Neural progenitor cell (in vitro differentiated cells): ENCODE measurements at regions not wholly inside any gene's neighbourhood (a gene's known extent, or its start where the extent isn't known, plus 50 kb on each side); places are given as distances from the start of the nearest gene placed in this dataset.

Experiments
- DNase-seq: peaks from one replicate; pipeline ENCODE4 v3.0.0-alpha.2; 2016; ENCODE audit warnings: low spot score
- H2AFZ ChIP-seq: fragments of 200-600 bp; sonication (generic); replicated peaks from 2 replicates; pipeline ENCODE4 v1.6.1; 2016; ENCODE audit warnings: antibody characterized with exemption
- H3F3A ChIP-seq: fragments of 200-600 bp; sonication (generic); 2 replicates; pipeline ENCODE4 v1.6.1; 2016; ENCODE audit warnings: antibody characterized with exemption, low read depth
- H3K27ac ChIP-seq: fragments of 200-600 bp; sonication (generic); 2 replicates; pipeline ENCODE4 v1.5.1; 2016; ENCODE audit warnings: mild to moderate bottlenecking
- H3K27me3 ChIP-seq: fragments of 200-600 bp; sonication (generic); 2 replicates; pipeline ENCODE4 v1.6.1; 2016; ENCODE audit warnings: mild to moderate bottlenecking, moderate library complexity
- H3K36me3 ChIP-seq: fragments of 200-600 bp; sonication (generic); 2 replicates; pipeline ENCODE4 v1.5.1; 2016
- H3K4me1 ChIP-seq: fragments of 200-600 bp; sonication (generic); 2 replicates; pipeline ENCODE4 v1.6.1; 2016; ENCODE audit warnings: mixed run types
- H3K4me2 ChIP-seq: fragments of 200-600 bp; sonication (generic); 2 replicates; pipeline ENCODE4 v1.6.1; 2016
- H3K4me3 ChIP-seq: fragments of 200-600 bp; sonication (generic); 2 replicates; pipeline ENCODE4 v1.5.1; 2016
- H3K79me2 ChIP-seq: fragments of 200-600 bp; sonication (generic); 2 replicates; pipeline ENCODE4 v1.6.1; 2016; ENCODE audit warnings: low read depth
- H3K9ac ChIP-seq: fragments of 200-600 bp; sonication (generic); 2 replicates; pipeline ENCODE4 v1.6.1; 2016
- H3K9me3 ChIP-seq: fragments of 200-600 bp; sonication (generic); 2 replicates; pipeline ENCODE4 v1.5.1; 2016; ENCODE audit warnings: low read depth
- H4K20me1 ChIP-seq: fragments of 200-600 bp; sonication (generic); 2 replicates; pipeline ENCODE4 v1.6.1; 2016; ENCODE audit warnings: low read depth
- H3K27ac Mint-ChIP-seq: 3 replicates; pipeline ENCODE4 v1.8.0; 2021; ENCODE audit warnings: mixed read lengths
- H3K27me3 Mint-ChIP-seq: 2 replicates; pipeline ENCODE4 v1.8.0; 2022; ENCODE audit warnings: low read depth, mild to moderate bottlenecking, inconsistent platforms, moderate library complexity, mixed read lengths; ENCODE audit not compliant: insufficient read depth
- H3K36me3 Mint-ChIP-seq: 3 replicates; pipeline ENCODE4 v1.8.0; 2021; ENCODE audit warnings: mixed read lengths
- H3K4me1 Mint-ChIP-seq: 3 replicates; pipeline ENCODE4 v1.8.0; 2021; ENCODE audit warnings: mixed read lengths
- H3K4me3 Mint-ChIP-seq: 3 replicates; pipeline ENCODE4 v1.8.0; 2021; ENCODE audit warnings: mild to moderate bottlenecking, moderate library complexity, mixed read lengths
- H3K9me3 Mint-ChIP-seq: 3 replicates; pipeline ENCODE4 v1.8.0; 2020; ENCODE audit warnings: mixed read lengths
- CTCF ChIP-seq: fragments of 200-600 bp; sonication (generic); IDR thresholded peaks from 2 replicates; pipeline ENCODE4 v1.5.1; 2017; ENCODE audit warnings: antibody characterized with exemption, mild to moderate bottlenecking
- EZH2 ChIP-seq: fragments of 200-600 bp; sonication (generic); IDR thresholded peaks from 2 replicates; pipeline ENCODE4 v1.6.1; 2017; ENCODE audit warnings: antibody characterized with exemption, mild to moderate bottlenecking, moderate library complexity
- EZH2phosphoT487 ChIP-seq: fragments of 200-600 bp; sonication (generic); IDR thresholded peaks from 2 replicates; pipeline ENCODE4 v1.6.1; 2017; ENCODE audit warnings: antibody characterized with exemption

GRCh38 chr5:60516688-60517087, 183.3 kb downstream of the DEPDC1B start:
- DNase-seq = peak; percentile 30
- H3K27me3 ChIP-seq = no peaks in the 10 kb centered on the region
- Mint-ChIP-seq H3K27ac (no peak overlapping the region), H3K27me3 (no peaks in the 10 kb centered on the region), H3K4me3 (no peak overlapping the region), H3K9me3 (no peaks in the 10 kb centered on the region), H3K36me3 (no peaks in the 10 kb centered on the region), H3K4me1 (peaks cover 6% of the 10 kb centered on the region)
- no peaks in the 10 kb centered on the region for H3K36me3 ChIP-seq
- H3F3A ChIP-seq = no peaks in the 10 kb centered on the region
- H2AFZ ChIP-seq = no peak overlapping the region
- no peaks in the 10 kb centered on the region for H3K79me2 ChIP-seq
- H3K4me3 ChIP-seq = no peak overlapping the region
- H3K9ac ChIP-seq = no peak overlapping the region
- no peak overlapping the region for H3K4me2 ChIP-seq
- H3K27ac ChIP-seq = no peak overlapping the region
- no peaks in the 10 kb centered on the region for H3K4me1 ChIP-seq
- TF ChIP-seq EZH2 (no peak), CTCF (no peak), EZH2phosphoT487 (no peak)
- H3K9me3 ChIP-seq = no peaks in the 10 kb centered on the region
- H4K20me1 ChIP-seq = no peaks in the 10 kb centered on the region

- H2AFZ ChIP-seq = no peak overlapping the region
- H3K27ac Mint-ChIP-seq = no peak overlapping the region
Measured at GRCh38 chr5:60514152-60514551, 185.8 kb downstream of the DEPDC1B start.

GRCh38 chr5:60512117-60512516, 187.8 kb downstream of the DEPDC1B start:
- H3K4me3 ChIP-seq = no peak overlapping the region
- TF ChIP-seq EZH2phosphoT487 (no peak), CTCF (no peak), EZH2 (no peak)

More at GRCh38 chr5:60514152-60514551, 185.8 kb downstream of the DEPDC1B start:
- Histone ChIP-seq H3K79me2 (no peaks in the 10 kb centered on the region), H3K4me1 (peaks cover 7% of the 10 kb centered on the region), H3K9me3 (no peaks in the 10 kb centered on the region), H3K4me3 (no peak overlapping the region), H3F3A (no peaks in the 10 kb centered on the region), H3K4me2 (no peak overlapping the region), H3K27ac (no peak overlapping the region), H3K36me3 (no peaks in the 10 kb centered on the region), H4K20me1 (no peaks in the 10 kb centered on the region), H3K9ac (no peak overlapping the region), H3K27me3 (no peaks in the 10 kb centered on the region)
- DNase-seq = no peak
- H3K27me3 Mint-ChIP-seq = no peaks in the 10 kb centered on the region
- TF ChIP-seq EZH2phosphoT487 (no peak), CTCF (no peak), EZH2 (no peak)
- no peak overlapping the region for H3K4me3 Mint-ChIP-seq
- no peaks in the 10 kb centered on the region for H3K36me3 Mint-ChIP-seq
- H3K4me1 Mint-ChIP-seq = peaks cover 9% of the 10 kb centered on the region
- H3K9me3 Mint-ChIP-seq = no peaks in the 10 kb centered on the region

More at GRCh38 chr5:60512117-60512516, 187.8 kb downstream of the DEPDC1B start:
- no peak overlapping the region for H2AFZ ChIP-seq
- peaks cover 7% of the 10 kb centered on the region for H3K4me1 ChIP-seq
- H3K36me3 Mint-ChIP-seq = no peaks in the 10 kb centered on the region
- peaks cover 9% of the 10 kb centered on the region for H3K4me1 Mint-ChIP-seq
- no peaks in the 10 kb centered on the region for H3F3A ChIP-seq
- H3K9ac ChIP-seq = no peak overlapping the region
- H3K4me2 ChIP-seq = no peak overlapping the region
- no peaks in the 10 kb centered on the region for H3K9me3 Mint-ChIP-seq
- no peaks in the 10 kb centered on the region for H3K9me3 ChIP-seq
- no peak overlapping the region for H3K27ac Mint-ChIP-seq
- no peaks in the 10 kb centered on the region for H3K27me3 Mint-ChIP-seq
- no peaks in the 10 kb centered on the region for H3K79me2 ChIP-seq
- H3K4me3 Mint-ChIP-seq = no peak overlapping the region
- H3K27ac ChIP-seq = no peak overlapping the region
- H3K27me3 ChIP-seq = no peaks in the 10 kb centered on the region
- no peaks in the 10 kb centered on the region for H3K36me3 ChIP-seq
- DNase-seq = no peak
- H4K20me1 ChIP-seq = no peaks in the 10 kb centered on the region
